Transverse colon (tissue), 4 donors: ENCODE measurements at regions not wholly inside any gene's neighbourhood (a gene's known extent, or its start where the extent isn't known, plus 50 kb on each side); places are given as distances from the start of the nearest gene placed in this dataset.

Experiments
- DNase-seq: peaks from one replicate; pipeline ENCODE4 v3.0.0-alpha.2; 2019
- H3K27ac ChIP-seq, 4 donors: fragments of 200-600 bp; sonication (generic); 2 replicates each; pipeline ENCODE4 v1.5.1; 2016 to 2018; ENCODE audit warnings: inconsistent platforms in 4 of 4
- H3K27me3 ChIP-seq: fragments of 200-600 bp; sonication (generic); 2 replicates; pipeline ENCODE4 v1.5.1; 2017; ENCODE audit warnings: inconsistent platforms
- H3K36me3 ChIP-seq, 4 donors: fragments of 200-600 bp; sonication (generic); 2 replicates each; pipeline ENCODE4 v1.5.1; 2017 to 2019; ENCODE audit warnings: inconsistent platforms in 4 of 4
- H3K4me1 ChIP-seq, 4 donors: fragments of 200-600 bp; sonication (generic); 2 replicates each; pipeline ENCODE4 v1.5.1; 2017 to 2020; ENCODE audit warnings: inconsistent platforms in 4 of 4
- H3K4me3 ChIP-seq, 4 donors: fragments of 200-600 bp; sonication (generic); 1 replicate in 1 of 4; 2 replicates in 3 of 4; pipeline versions ENCODE4 v1.5.1 to v1.6.1; 2017 to 2019; ENCODE audit warnings: inconsistent platforms in 4 of 4
- H3K9me3 ChIP-seq, 2 donors: fragments of 200-600 bp; sonication (generic); 2 replicates each; pipeline ENCODE4 v1.5.1; 2017 to 2019; ENCODE audit warnings: inconsistent platforms in 2 of 2
- EP300 ChIP-seq: sonication (generic); formaldehyde crosslinking; IDR thresholded peaks from one replicate; pipeline ENCODE4 v1.6.1; 2017; ENCODE audit warnings: antibody characterized with exemption, low read depth
- POLR2A ChIP-seq: fragments of 450-650 bp; IDR thresholded peaks from one replicate; pipeline ENCODE4 v1.6.1; 2016; ENCODE audit warnings: antibody characterized with exemption, mild to moderate bottlenecking, moderate library complexity
- POLR2AphosphoS5 ChIP-seq, 3 donors: sonication (generic); formaldehyde crosslinking; IDR thresholded peaks; one replicate each; pipeline ENCODE4 v1.6.1; 2016; ENCODE audit warnings: antibody characterized with exemption in 3 of 3
- WGBS, 2 donors: methylation state at CpG; one replicate each; pipeline ENCODE4 v1.1.5; 2018; ENCODE audit warnings: low coverage in 1 of 2; 5-methylcytosine and 5-hydroxymethylcytosine counted together
- in situ Hi-C, 4 donors: fragments of 200-750 bp; cut with MboI; loops; one replicate each; pipeline versions ENCODE4 v1.15.0 to v1.15.1; 2017; ENCODE audit warnings: low sequenced_read_pairs in 3 of 4, low pct_ligation_motif_present in 1 of 4, low pct_unique_long_range_greater_than_20kb in 1 of 4
- intact Hi-C: fragments of 100-400 bp; cut with DNase I; formaldehyde crosslinking; loops from one replicate; pipeline ENCODE4 v1.15.1; 2023; ENCODE audit warnings: low total_unique reads
- TF ChIP-seq, protein P1 (sequence below), 5 experiments: fragments of 200-600 bp in 3 of 5; fragments of 450-650 bp in 2 of 5; sonication (generic) in 3 of 5; IDR thresholded peaks; 1 replicate in 2 of 5; 2 replicates in 3 of 5; pipeline ENCODE4 v1.5.1; 2016 to 2017; ENCODE audit warnings: antibody characterized with exemption in 5 of 5, inconsistent platforms in 3 of 5, mild to moderate bottlenecking in 2 of 5, moderate library complexity in 1 of 5

- no peaks in the 10 kb centered on the region for H3K9me3 ChIP-seq
- no peaks in the 10 kb centered on the region for H3K4me1 ChIP-seq
- no peak for DNase-seq
- 49 to 76% methylated on average over 2 of the region's 2 CpGs for WGBS, 2 donors
- no peak overlapping the region for H3K27ac ChIP-seq
- intact Hi-C loops (no loop called here), in situ Hi-C loops (no loop called here)
- no peaks in the 10 kb centered on the region for H3K36me3 ChIP-seq
- no peak overlapping the region for H3K4me3 ChIP-seq
- TF ChIP-seq POLR2A (no peak), EP300 (no peak), POLR2AphosphoS5 (IDR thresholded peaks at IDR 0.05) (no peak)
- TF ChIP-seq, protein P1, sequence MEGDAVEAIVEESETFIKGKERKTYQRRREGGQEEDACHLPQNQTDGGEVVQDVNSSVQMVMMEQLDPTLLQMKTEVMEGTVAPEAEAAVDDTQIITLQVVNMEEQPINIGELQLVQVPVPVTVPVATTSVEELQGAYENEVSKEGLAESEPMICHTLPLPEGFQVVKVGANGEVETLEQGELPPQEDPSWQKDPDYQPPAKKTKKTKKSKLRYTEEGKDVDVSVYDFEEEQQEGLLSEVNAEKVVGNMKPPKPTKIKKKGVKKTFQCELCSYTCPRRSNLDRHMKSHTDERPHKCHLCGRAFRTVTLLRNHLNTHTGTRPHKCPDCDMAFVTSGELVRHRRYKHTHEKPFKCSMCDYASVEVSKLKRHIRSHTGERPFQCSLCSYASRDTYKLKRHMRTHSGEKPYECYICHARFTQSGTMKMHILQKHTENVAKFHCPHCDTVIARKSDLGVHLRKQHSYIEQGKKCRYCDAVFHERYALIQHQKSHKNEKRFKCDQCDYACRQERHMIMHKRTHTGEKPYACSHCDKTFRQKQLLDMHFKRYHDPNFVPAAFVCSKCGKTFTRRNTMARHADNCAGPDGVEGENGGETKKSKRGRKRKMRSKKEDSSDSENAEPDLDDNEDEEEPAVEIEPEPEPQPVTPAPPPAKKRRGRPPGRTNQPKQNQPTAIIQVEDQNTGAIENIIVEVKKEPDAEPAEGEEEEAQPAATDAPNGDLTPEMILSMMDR (IDR thresholded peaks at IDR 0.05): no peak
- H3K27me3 ChIP-seq: no peaks in the 10 kb centered on the region
These were observed 1296.5 kb upstream of the SPRY2 start for GRCh38 chr13:81637457-81637856.

GRCh38 chr13:81636120-81636519 lies 1295.2 kb upstream of the SPRY2 start:
- H3K27me3 ChIP-seq: no peaks in the 10 kb centered on the region
- in situ Hi-C loops: no loop called here
- H3K4me1 ChIP-seq: no peaks in the 10 kb centered on the region
- no peak overlapping the region for H3K27ac ChIP-seq
- H3K9me3 ChIP-seq: no peaks in the 10 kb centered on the region
- no peak overlapping the region for H3K4me3 ChIP-seq
- H3K36me3 ChIP-seq: no peaks in the 10 kb centered on the region
- TF ChIP-seq, protein P1 (IDR thresholded peaks at IDR 0.05): no peak
- TF ChIP-seq POLR2AphosphoS5 (IDR thresholded peaks at IDR 0.05) (no peak), EP300 (no peak), POLR2A (no peak)
- intact Hi-C loops: no loop called here
- no peak for DNase-seq

- DNase-seq: no peak
- no peaks in the 10 kb centered on the region for H3K9me3 ChIP-seq
- no peaks in the 10 kb centered on the region for H3K4me1 ChIP-seq
- intact Hi-C loops: no loop called here
- 88 to 94% methylated on average over 2 of the region's 2 CpGs for WGBS, 2 donors
- H3K4me3 ChIP-seq: no peak overlapping the region
- in situ Hi-C loops: no loop called here
- TF ChIP-seq POLR2A (no peak), POLR2AphosphoS5 (IDR thresholded peaks at IDR 0.05) (no peak), EP300 (no peak)
- TF ChIP-seq, protein P1 (IDR thresholded peaks at IDR 0.05): no peak
- no peaks in the 10 kb centered on the region for H3K36me3 ChIP-seq
- no peaks in the 10 kb centered on the region for H3K27me3 ChIP-seq
- H3K27ac ChIP-seq: no peak overlapping the region
These were observed 1274.1 kb upstream of the SPRY2 start for GRCh38 chr13:81615031-81615430.

DNA sequence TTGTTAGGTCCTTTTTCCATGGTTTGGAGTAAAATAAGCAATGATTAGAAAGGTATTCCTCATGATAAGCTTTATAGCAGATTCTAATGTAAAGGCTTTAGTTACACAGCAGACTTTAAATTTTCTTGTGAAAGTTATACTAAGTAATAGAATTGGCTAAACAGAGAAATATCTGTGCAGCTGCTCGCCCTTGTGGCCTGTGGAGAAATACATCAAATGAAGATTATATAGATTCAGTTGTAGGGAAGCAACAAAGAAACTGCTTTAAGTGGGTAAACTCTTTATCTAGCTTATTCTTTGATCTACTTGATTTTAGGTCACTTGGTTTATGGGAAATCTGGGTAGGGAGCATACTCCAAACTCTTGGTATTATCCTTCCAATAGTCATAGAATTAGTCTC lies 1269.7 kb upstream of the SPRY2 start:
- no peaks in the 10 kb centered on the region for H3K27me3 ChIP-seq
- in situ Hi-C loops (no loop called here), intact Hi-C loops (no loop called here)
- DNase-seq: no peak
- H3K27ac ChIP-seq: no peak overlapping the region
- WGBS, 2 donors: 44 to 46% methylated on average over 1 of the region's 1 CpG
- H3K9me3 ChIP-seq: no peaks in the 10 kb centered on the region
- H3K4me1 ChIP-seq: no peaks in the 10 kb centered on the region
- no peak overlapping the region for H3K4me3 ChIP-seq
- TF ChIP-seq, protein P1 (IDR thresholded peaks at IDR 0.05): no peak
- TF ChIP-seq POLR2A: no peak
- no peak for TF ChIP-seq POLR2AphosphoS5 (IDR thresholded peaks at IDR 0.05)
- no peak for TF ChIP-seq EP300
- no peaks in the 10 kb centered on the region for H3K36me3 ChIP-seq
